Erythroblast (primary cell): ENCODE measurements at regions not wholly inside any gene's neighbourhood (a gene's known extent, or its start where the extent isn't known, plus 50 kb on each side); places are given as distances from the start of the nearest gene placed in this dataset.

Source experiments
- GATA1 ChIP-seq: IDR thresholded peaks from 2 replicates; pipeline ENCODE4 v1.6.1; 2011; ENCODE audit warnings: low read depth, mild to moderate bottlenecking, control low read depth, low read length, moderate library complexity
- POLR2A ChIP-seq: IDR thresholded peaks from 2 replicates; pipeline ENCODE4 v1.6.1; 2011; ENCODE audit warnings: mild to moderate bottlenecking, low read length

- no peak for TF ChIP-seq POLR2A
- no peak for TF ChIP-seq GATA1
These were observed 323.1 kb upstream of the GPR149 start for GRCh38 chr3:154753101-154753500.
